22Rv1 (cell line): ENCODE measurements at regions not wholly inside any gene's neighbourhood (a gene's known extent, or its start where the extent isn't known, plus 50 kb on each side); places are given as distances from the start of the nearest gene placed in this dataset.

Source experiments
- ZFX ChIP-seq: fragments of 450-650 bp; IDR thresholded peaks from 2 replicates; pipeline ENCODE4 v1.6.1; 2017; ENCODE audit warnings: antibody characterized with exemption, borderline replicate concordance
- TF ChIP-seq, protein P1 (sequence below): fragments of 450-650 bp; IDR thresholded peaks from 2 replicates; pipeline ENCODE4 v1.5.1; 2017; ENCODE audit warnings: mild to moderate bottlenecking

GRCh38 chr3:124137216-124137615 is 145.3 kb upstream of the ROPN1 start:
- TF ChIP-seq, protein P1, sequence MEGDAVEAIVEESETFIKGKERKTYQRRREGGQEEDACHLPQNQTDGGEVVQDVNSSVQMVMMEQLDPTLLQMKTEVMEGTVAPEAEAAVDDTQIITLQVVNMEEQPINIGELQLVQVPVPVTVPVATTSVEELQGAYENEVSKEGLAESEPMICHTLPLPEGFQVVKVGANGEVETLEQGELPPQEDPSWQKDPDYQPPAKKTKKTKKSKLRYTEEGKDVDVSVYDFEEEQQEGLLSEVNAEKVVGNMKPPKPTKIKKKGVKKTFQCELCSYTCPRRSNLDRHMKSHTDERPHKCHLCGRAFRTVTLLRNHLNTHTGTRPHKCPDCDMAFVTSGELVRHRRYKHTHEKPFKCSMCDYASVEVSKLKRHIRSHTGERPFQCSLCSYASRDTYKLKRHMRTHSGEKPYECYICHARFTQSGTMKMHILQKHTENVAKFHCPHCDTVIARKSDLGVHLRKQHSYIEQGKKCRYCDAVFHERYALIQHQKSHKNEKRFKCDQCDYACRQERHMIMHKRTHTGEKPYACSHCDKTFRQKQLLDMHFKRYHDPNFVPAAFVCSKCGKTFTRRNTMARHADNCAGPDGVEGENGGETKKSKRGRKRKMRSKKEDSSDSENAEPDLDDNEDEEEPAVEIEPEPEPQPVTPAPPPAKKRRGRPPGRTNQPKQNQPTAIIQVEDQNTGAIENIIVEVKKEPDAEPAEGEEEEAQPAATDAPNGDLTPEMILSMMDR: no peak
- no peak for TF ChIP-seq ZFX
